GM12891 (cell line): ENCODE measurements at regions not wholly inside any gene's neighbourhood (a gene's known extent, or its start where the extent isn't known, plus 50 kb on each side); places are given as distances from the start of the nearest gene placed in this dataset.

Source experiments
- POLR2A ChIP-seq: IDR thresholded peaks from 2 replicates; pipeline ENCODE4 v1.6.1; 2011; ENCODE audit warnings: low read depth, low read length, control low read depth
- POLR2AphosphoS5 ChIP-seq: IDR thresholded peaks from 2 replicates; pipeline ENCODE4 v1.6.1; 2011; ENCODE audit warnings: low read depth, low read length, control low read depth
- POU2F2 ChIP-seq: IDR thresholded peaks from 2 replicates; pipeline ENCODE4 v1.6.1; 2011; ENCODE audit warnings: low read depth, mild to moderate bottlenecking, control low read depth, low read length, moderate library complexity
- SPI1 ChIP-seq: IDR thresholded peaks from 2 replicates; pipeline ENCODE4 v1.6.1; 2011; ENCODE audit warnings: low read depth, low read length, control low read depth
- TAF1 ChIP-seq: IDR thresholded peaks from 2 replicates; pipeline ENCODE4 v1.6.1; 2011; ENCODE audit warnings: low read depth, low read length, control low read depth

DNA sequence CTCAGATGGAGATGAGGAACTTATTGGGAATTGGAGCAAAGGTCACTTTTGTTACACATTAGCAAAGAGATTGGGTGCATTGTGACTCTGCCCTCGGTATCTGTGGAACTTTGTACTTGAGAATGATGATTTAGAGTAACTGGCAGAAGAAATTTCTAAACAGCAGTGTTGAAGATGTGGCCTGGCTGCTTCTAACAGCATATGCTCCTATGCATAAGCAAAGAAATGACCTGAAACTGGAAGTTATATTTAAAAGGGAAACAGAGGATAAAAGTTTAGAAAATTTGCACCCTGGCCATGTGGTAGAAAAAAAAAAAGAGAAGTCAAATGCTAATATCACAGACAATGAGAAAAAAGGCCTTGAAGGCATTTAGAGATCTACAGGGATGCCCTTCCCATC lies 256.8 kb upstream of the ZC3H15 start:
- TF ChIP-seq TAF1: no peak
- no peak for TF ChIP-seq POLR2A
- TF ChIP-seq POLR2AphosphoS5: no peak
- no peak for TF ChIP-seq POU2F2
- TF ChIP-seq SPI1: no peak
